Left ventricle myocardium inferior (tissue), 1 donor: ENCODE measurements at regions not wholly inside any gene's neighbourhood (a gene's known extent, or its start where the extent isn't known, plus 50 kb on each side); places are given as distances from the start of the nearest gene placed in this dataset.

Experiments
- DNase-seq: peaks from one replicate; pipeline ENCODE4 v3.0.0-alpha.2; 2020
- H3K27ac ChIP-seq: fragments of 200-600 bp; replicated peaks from 2 replicates; pipeline ENCODE4 v1.8.0; 2021
- H3K27me3 ChIP-seq: fragments of 200-600 bp; 2 replicates; pipeline ENCODE4 v1.8.0; 2021; ENCODE audit warnings: low read depth
- H3K36me3 ChIP-seq: fragments of 200-600 bp; 2 replicates; pipeline ENCODE4 v1.8.0; 2021
- H3K4me1 ChIP-seq: fragments of 200-600 bp; 2 replicates; pipeline ENCODE4 v1.8.0; 2021
- H3K4me3 ChIP-seq: fragments of 200-600 bp; 2 replicates; pipeline ENCODE4 v1.8.0; 2021; ENCODE audit warnings: mild to moderate bottlenecking, moderate library complexity
- H3K9me3 ChIP-seq: fragments of 200-600 bp; replicated peaks from 2 replicates; pipeline ENCODE4 v1.8.0; 2021
- intact Hi-C: fragments of 100-400 bp; cut with micrococcal nuclease; formaldehyde crosslinking; loops from one replicate; pipeline ENCODE4 v1.11.0; 2022
- TF ChIP-seq, protein P1 (sequence below): fragments of 200-600 bp; IDR thresholded peaks from 2 replicates; pipeline ENCODE4 v1.8.0; 2021; ENCODE audit warnings: antibody characterized with exemption, mild to moderate bottlenecking, borderline replicate concordance
- donor health status: DM: no; HTN: yes; CAD: no; lungs with severe emphysema.

DNA sequence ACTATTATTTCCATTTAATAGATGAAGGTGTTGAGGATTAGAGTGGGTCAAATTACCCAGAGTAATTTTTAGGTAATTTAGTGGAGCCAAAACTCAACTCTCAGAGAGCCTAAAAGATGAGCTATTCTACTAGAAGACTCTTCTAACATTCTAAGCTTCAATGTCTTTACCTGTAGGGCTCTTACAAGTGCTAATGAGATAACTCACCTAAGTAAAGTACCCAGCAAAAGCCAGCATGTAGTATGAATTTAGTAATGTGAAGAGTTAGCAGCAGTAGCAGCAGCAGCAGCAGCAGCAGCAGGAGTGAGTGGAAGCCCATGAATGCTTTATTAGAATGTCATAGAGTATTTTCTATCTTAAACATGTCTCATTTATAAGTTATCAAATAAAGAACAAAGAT is 1239.2 kb downstream of the FAM181B start:
- TF ChIP-seq, protein P1, sequence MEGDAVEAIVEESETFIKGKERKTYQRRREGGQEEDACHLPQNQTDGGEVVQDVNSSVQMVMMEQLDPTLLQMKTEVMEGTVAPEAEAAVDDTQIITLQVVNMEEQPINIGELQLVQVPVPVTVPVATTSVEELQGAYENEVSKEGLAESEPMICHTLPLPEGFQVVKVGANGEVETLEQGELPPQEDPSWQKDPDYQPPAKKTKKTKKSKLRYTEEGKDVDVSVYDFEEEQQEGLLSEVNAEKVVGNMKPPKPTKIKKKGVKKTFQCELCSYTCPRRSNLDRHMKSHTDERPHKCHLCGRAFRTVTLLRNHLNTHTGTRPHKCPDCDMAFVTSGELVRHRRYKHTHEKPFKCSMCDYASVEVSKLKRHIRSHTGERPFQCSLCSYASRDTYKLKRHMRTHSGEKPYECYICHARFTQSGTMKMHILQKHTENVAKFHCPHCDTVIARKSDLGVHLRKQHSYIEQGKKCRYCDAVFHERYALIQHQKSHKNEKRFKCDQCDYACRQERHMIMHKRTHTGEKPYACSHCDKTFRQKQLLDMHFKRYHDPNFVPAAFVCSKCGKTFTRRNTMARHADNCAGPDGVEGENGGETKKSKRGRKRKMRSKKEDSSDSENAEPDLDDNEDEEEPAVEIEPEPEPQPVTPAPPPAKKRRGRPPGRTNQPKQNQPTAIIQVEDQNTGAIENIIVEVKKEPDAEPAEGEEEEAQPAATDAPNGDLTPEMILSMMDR, result no peak
- Histone ChIP-seq H3K27me3 (no peaks in the 10 kb centered on the region), H3K27ac (no peak overlapping the region), H3K9me3 (no peaks in the 10 kb centered on the region), H3K4me3 (no peak overlapping the region), H3K36me3 (no peaks in the 10 kb centered on the region), H3K4me1 (no peaks in the 10 kb centered on the region)
- no peak for DNase-seq
- intact Hi-C loops, result no loop called here

DNA sequence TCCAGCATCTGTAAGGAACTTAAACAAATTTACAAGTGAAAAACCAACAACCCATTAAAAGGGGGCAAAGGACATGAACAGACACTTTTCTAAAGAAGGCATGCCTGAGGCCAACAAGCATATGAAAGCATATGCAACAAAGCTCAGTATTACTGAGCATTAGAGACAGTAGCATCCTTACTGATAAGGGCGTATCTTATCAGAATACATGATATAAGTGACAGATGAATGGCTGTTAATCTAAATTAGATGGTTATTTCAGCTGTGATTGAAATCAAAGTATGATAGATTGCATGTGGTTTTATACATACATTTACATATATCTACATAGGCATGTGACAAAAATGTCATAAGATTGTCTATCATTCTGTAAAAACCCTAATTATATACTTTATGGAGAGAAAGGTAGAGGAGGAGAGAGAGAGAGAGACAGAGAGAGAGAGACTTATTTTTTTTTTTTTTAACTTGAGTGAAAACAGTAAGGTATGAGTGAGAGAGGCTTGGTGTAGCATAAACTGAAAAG is 1240.7 kb downstream of the FAM181B start:
- no peaks in the 10 kb centered on the region for H3K27me3 ChIP-seq
- intact Hi-C loops, result no loop called here
- H3K9me3 ChIP-seq, result no peaks in the 10 kb centered on the region
- TF ChIP-seq, protein P1, result no peak
- H3K27ac ChIP-seq, result no peak overlapping the region
- DNase-seq, result no peak
- H3K4me1 ChIP-seq, result no peaks in the 10 kb centered on the region
- H3K4me3 ChIP-seq, result no peak overlapping the region
- H3K36me3 ChIP-seq, result no peaks in the 10 kb centered on the region

DNA sequence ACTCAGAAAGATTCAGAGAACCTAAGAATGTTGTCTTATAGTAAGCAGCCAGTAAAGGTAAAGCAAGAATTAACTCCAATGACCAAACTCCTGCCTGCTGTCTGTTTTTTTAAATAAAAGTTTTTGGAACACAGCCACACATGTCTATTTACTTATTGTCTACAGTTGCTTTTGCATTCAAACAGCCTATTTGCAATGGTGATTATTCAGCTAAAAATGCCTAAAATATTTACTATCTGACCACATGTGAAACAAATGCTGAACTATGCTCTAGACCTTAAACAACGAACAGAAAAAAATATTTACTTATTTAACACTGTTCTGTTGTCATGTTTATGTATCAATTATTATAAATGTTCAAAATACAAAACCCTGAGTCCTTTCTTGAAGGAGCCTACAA is 1246.6 kb downstream of the FAM181B start:
- Histone ChIP-seq H3K27ac (no peak overlapping the region), H3K9me3 (no peaks in the 10 kb centered on the region), H3K4me1 (no peaks in the 10 kb centered on the region), H3K27me3 (no peaks in the 10 kb centered on the region), H3K4me3 (no peak overlapping the region), H3K36me3 (no peaks in the 10 kb centered on the region)
- no peak for DNase-seq
- intact Hi-C loops, result no loop called here
- TF ChIP-seq, protein P1, result no peak

DNA sequence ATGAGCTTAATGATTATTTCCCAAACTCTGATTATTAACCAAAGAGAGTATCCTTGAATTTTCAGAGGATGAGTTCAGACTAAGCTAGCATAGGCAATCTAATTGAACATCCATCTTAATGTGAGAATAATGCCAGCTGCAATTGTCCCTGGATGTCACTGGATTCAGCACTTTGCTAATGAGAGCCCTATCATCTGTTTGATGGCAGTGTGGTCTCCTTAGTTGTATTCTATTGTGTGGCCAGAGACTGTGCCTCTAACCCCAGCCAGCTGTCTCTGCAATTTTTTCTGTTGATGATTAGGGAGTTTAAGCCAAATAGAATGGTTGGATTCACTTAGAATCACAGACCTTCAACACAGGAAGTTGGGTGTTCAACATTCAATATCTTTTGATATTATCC is 1249.5 kb downstream of the FAM181B start:
- Histone ChIP-seq H3K9me3 (no peaks in the 10 kb centered on the region), H3K27ac (no peak overlapping the region), H3K4me3 (no peak overlapping the region), H3K27me3 (no peaks in the 10 kb centered on the region), H3K4me1 (no peaks in the 10 kb centered on the region), H3K36me3 (no peaks in the 10 kb centered on the region)
- TF ChIP-seq, protein P1, result no peak
- intact Hi-C loops, result no loop called here
- DNase-seq, result no peak

DNA sequence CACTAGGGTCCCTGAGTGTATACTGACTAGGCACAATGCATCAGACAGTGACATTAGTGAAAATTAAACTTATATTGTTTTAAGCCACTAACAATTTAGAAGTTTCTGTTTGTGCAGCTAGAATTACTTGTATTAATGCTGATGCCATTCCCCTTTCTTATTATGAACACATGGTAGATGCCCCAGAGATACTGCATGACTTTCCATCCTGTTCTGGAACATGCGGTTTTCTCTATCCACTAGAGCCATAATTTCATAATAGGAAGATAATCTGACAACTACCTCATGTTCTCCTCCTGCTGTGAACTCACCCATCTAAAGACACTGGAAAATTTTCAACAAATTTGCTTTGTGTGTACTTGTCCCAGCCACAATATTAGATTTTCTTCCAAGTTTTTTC is 1256.4 kb downstream of the FAM181B start:
- no peaks in the 10 kb centered on the region for H3K9me3 ChIP-seq
- H3K4me1 ChIP-seq, result no peaks in the 10 kb centered on the region
- H3K36me3 ChIP-seq, result no peaks in the 10 kb centered on the region
- DNase-seq, result no peak
- TF ChIP-seq, protein P1, result no peak
- H3K4me3 ChIP-seq, result no peak overlapping the region
- intact Hi-C loops, result no loop called here
- no peaks in the 10 kb centered on the region for H3K27me3 ChIP-seq
- H3K27ac ChIP-seq, result no peak overlapping the region

DNA sequence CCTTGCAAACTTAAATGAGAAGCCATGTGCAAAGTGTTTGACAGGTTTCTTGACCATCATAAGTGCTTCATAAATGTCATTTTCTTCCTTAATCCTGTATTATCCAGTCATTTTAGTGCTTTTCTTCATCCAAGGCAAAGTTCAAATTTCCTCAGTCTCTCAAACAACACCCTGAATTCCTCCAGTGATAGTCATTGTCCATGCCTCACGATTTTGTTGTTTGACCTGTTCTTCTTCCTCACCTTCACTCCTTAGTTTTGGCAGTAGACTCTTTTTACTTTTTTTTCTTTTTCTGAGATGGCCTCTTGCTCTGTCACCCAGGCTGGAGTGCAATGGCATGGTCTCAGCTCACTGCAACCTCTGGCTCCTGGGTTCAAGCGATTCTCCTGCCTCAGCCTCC is 1257.3 kb downstream of the FAM181B start:
- Histone ChIP-seq H3K27me3 (no peaks in the 10 kb centered on the region), H3K9me3 (no peaks in the 10 kb centered on the region), H3K4me1 (no peaks in the 10 kb centered on the region), H3K36me3 (no peaks in the 10 kb centered on the region), H3K27ac (no peak overlapping the region), H3K4me3 (no peak overlapping the region)
- intact Hi-C loops, result no loop called here
- no peak for DNase-seq
- TF ChIP-seq, protein P1, result no peak
